Activated T-cell treated with anti-CD3 and anti-CD28 coated beads, Interleukin-2, amount 50 U/mL, for 4 hours (primary cell): ENCODE measurements at regions not wholly inside any gene's neighbourhood (a gene's known extent, or its start where the extent isn't known, plus 50 kb on each side); places are given as distances from the start of the nearest gene placed in this dataset.
A peak's percentile ranks its signal among the peaks of the same experiment; 100 is the strongest.

ENCODE experiments used
- ATAC-seq, 2 donors: fragments of 200-7000 bp; cut with Tn5 transposase; one replicate each; pipeline ENCODE4 v1.10.0; 2021
- DNase-seq: peaks from one replicate; pipeline ENCODE4 v3.0.0-alpha.2; 2020
- H3K27me3 Mint-ChIP-seq: one replicate; pipeline ENCODE4 v1.8.0; 2021; ENCODE audit warnings: low read depth, mixed read lengths
- H3K36me3 Mint-ChIP-seq: one replicate; pipeline ENCODE4 v1.8.0; 2022; ENCODE audit warnings: mixed read lengths; ENCODE audit not compliant: insufficient read depth
- H3K4me1 Mint-ChIP-seq: one replicate; pipeline ENCODE4 v1.8.0; 2021; ENCODE audit warnings: low read depth, mixed read lengths
- H3K4me3 Mint-ChIP-seq: one replicate; pipeline ENCODE4 v1.8.0; 2021; ENCODE audit warnings: mild to moderate bottlenecking, moderate library complexity, mixed read lengths
- H3K9me3 Mint-ChIP-seq: one replicate; pipeline ENCODE4 v1.8.0; 2021; ENCODE audit warnings: mixed read lengths

- Mint-ChIP-seq H3K4me1 (peaks cover 5% of the 10 kb centered on the region), H3K4me3 (no peak overlapping the region), H3K9me3 (no peaks in the 10 kb centered on the region), H3K36me3 (no peaks in the 10 kb centered on the region), H3K27me3 (peaks cover 9% of the 10 kb centered on the region)
- ATAC-seq (no peak), DNase-seq (no peak)
Observed at GRCh38 chr10:78758176-78758575, 310.6 kb upstream of the ZMIZ1 start.

GRCh38 chr10:78759456-78760120, 309.2 kb upstream of the ZMIZ1 start:
- no peaks in the 10 kb centered on the region for H3K9me3 Mint-ChIP-seq
- peaks cover 1% of the 10 kb centered on the region for H3K27me3 Mint-ChIP-seq
- H3K4me3 Mint-ChIP-seq, result no peak overlapping the region
- H3K36me3 Mint-ChIP-seq, result no peaks in the 10 kb centered on the region
- DNase-seq (no peak), ATAC-seq (no peak)
- peaks cover 9% of the 10 kb centered on the region for H3K4me1 Mint-ChIP-seq

- H3K36me3 Mint-ChIP-seq, result no peaks in the 10 kb centered on the region
- H3K9me3 Mint-ChIP-seq, result no peaks in the 10 kb centered on the region
- H3K4me3 Mint-ChIP-seq, result no peak overlapping the region
- H3K4me1 Mint-ChIP-seq, result peaks cover 9% of the 10 kb centered on the region
- ATAC-seq (no peak), DNase-seq (no peak)
- no peaks in the 10 kb centered on the region for H3K27me3 Mint-ChIP-seq
Observed at GRCh38 chr10:78760463-78761310, 308.1 kb upstream of the ZMIZ1 start.

GRCh38 chr10:78761311-78761781, 307.4 kb upstream of the ZMIZ1 start:
- no peak for DNase-seq
- Mint-ChIP-seq H3K9me3 (no peaks in the 10 kb centered on the region), H3K36me3 (no peaks in the 10 kb centered on the region), H3K4me3 (no peak overlapping the region), H3K4me1 (peaks cover 7% of the 10 kb centered on the region), H3K27me3 (no peaks in the 10 kb centered on the region)
- no peak for ATAC-seq

GRCh38 chr10:78762086-78762630, 306.6 kb upstream of the ZMIZ1 start:
- Mint-ChIP-seq H3K9me3 (no peaks in the 10 kb centered on the region), H3K36me3 (no peaks in the 10 kb centered on the region), H3K4me3 (no peak overlapping the region), H3K27me3 (no peaks in the 10 kb centered on the region), H3K4me1 (peaks cover 4% of the 10 kb centered on the region)
- DNase-seq (no peak), ATAC-seq (no peak)

- H3K9me3 Mint-ChIP-seq, result no peaks in the 10 kb centered on the region
- no peak overlapping the region for H3K4me3 Mint-ChIP-seq
- no peak for DNase-seq
- H3K27me3 Mint-ChIP-seq, result no peaks in the 10 kb centered on the region
- H3K36me3 Mint-ChIP-seq, result no peaks in the 10 kb centered on the region
- peaks cover 4% of the 10 kb centered on the region for H3K4me1 Mint-ChIP-seq
- no peak for ATAC-seq
Observed at GRCh38 chr10:78763234-78763633, 305.5 kb upstream of the ZMIZ1 start.

- H3K4me1 Mint-ChIP-seq, result peaks cover 4% of the 10 kb centered on the region
- no peaks in the 10 kb centered on the region for H3K36me3 Mint-ChIP-seq
- DNase-seq (no peak), ATAC-seq (peak; percentile 51 to 73)
- no peak overlapping the region for H3K4me3 Mint-ChIP-seq
- no peaks in the 10 kb centered on the region for H3K9me3 Mint-ChIP-seq
- no peaks in the 10 kb centered on the region for H3K27me3 Mint-ChIP-seq
Observed at GRCh38 chr10:78763651-78764395, 304.9 kb upstream of the ZMIZ1 start.

- no peak for ATAC-seq
- no peak for DNase-seq
- peaks cover 4% of the 10 kb centered on the region for H3K4me1 Mint-ChIP-seq
- H3K4me3 Mint-ChIP-seq, result no peak overlapping the region
- no peaks in the 10 kb centered on the region for H3K9me3 Mint-ChIP-seq
- no peaks in the 10 kb centered on the region for H3K27me3 Mint-ChIP-seq
- no peaks in the 10 kb centered on the region for H3K36me3 Mint-ChIP-seq
Observed at GRCh38 chr10:78764436-78764835, 304.3 kb upstream of the ZMIZ1 start.

- ATAC-seq, result no peak
- Mint-ChIP-seq H3K4me3 (no peak overlapping the region), H3K9me3 (no peaks in the 10 kb centered on the region), H3K27me3 (no peaks in the 10 kb centered on the region), H3K36me3 (no peaks in the 10 kb centered on the region), H3K4me1 (peaks cover 4% of the 10 kb centered on the region)
- DNase-seq, result no peak
Observed at GRCh38 chr10:78764846-78765430, 303.8 kb upstream of the ZMIZ1 start.

GRCh38 chr10:78765726-78766335, 302.9 kb upstream of the ZMIZ1 start:
- Mint-ChIP-seq H3K4me1 (peaks cover 4% of the 10 kb centered on the region), H3K27me3 (no peaks in the 10 kb centered on the region), H3K9me3 (no peaks in the 10 kb centered on the region), H3K36me3 (no peaks in the 10 kb centered on the region), H3K4me3 (no peak overlapping the region)
- DNase-seq (no peak), ATAC-seq (no peak)

- Mint-ChIP-seq H3K4me1 (peaks cover 4% of the 10 kb centered on the region), H3K27me3 (no peaks in the 10 kb centered on the region), H3K4me3 (no peak overlapping the region), H3K36me3 (no peaks in the 10 kb centered on the region), H3K9me3 (no peaks in the 10 kb centered on the region)
- no peak for ATAC-seq
- no peak for DNase-seq
Observed at GRCh38 chr10:78766603-78767002, 302.2 kb upstream of the ZMIZ1 start.

GRCh38 chr10:78768041-78768835, 300.5 kb upstream of the ZMIZ1 start:
- peaks cover 4% of the 10 kb centered on the region for H3K4me1 Mint-ChIP-seq
- no peaks in the 10 kb centered on the region for H3K27me3 Mint-ChIP-seq
- no peaks in the 10 kb centered on the region for H3K9me3 Mint-ChIP-seq
- DNase-seq, result no peak
- no peak for ATAC-seq
- H3K4me3 Mint-ChIP-seq, result no peak overlapping the region
- H3K36me3 Mint-ChIP-seq, result no peaks in the 10 kb centered on the region

GRCh38 chr10:78768876-78769275, 299.9 kb upstream of the ZMIZ1 start:
- no peak for DNase-seq
- no peak for ATAC-seq
- Mint-ChIP-seq H3K4me1 (peaks cover 3% of the 10 kb centered on the region), H3K36me3 (no peaks in the 10 kb centered on the region), H3K4me3 (no peak overlapping the region), H3K9me3 (no peaks in the 10 kb centered on the region), H3K27me3 (no peaks in the 10 kb centered on the region)
